Common myeloid progenitor, CD34-positive (primary cell): ENCODE measurements at regions not wholly inside any gene's neighbourhood (a gene's known extent, or its start where the extent isn't known, plus 50 kb on each side); places are given as distances from the start of the nearest gene placed in this dataset.
"Not testable (repeated sequence)": the region's sequence is repeated elsewhere in the genome, so short reads cannot be mapped to it uniquely, and the experiment has no call there.

Experiments used
- CTCF ChIA-PET: fragments of 350-600 bp; sonication (Branson Sonifier 250); formaldehyde crosslinking; loops from one replicate; lab custom pipeline; 2021; ENCODE audit warnings: antibody characterized with exemption; lab: Charles Lee
- POLR2A ChIA-PET: fragments of 350-600 bp; sonication (Branson Sonifier 250); formaldehyde crosslinking; loops from one replicate; lab custom pipeline; 2021; ENCODE audit warnings: antibody characterized with exemption; lab: Charles Lee
- DNase-seq, 3 donors: peaks; one replicate each; pipeline versions ENCODE4 v3.0.0 to v3.0.0-alpha.2; 2013
- H3K27ac ChIP-seq, 2 experiments: 1 replicate in 1 of 2; 2 replicates in 1 of 2; pipeline ENCODE4 v1.7.0; 2013; ENCODE audit warnings: inconsistent platforms in 2 of 2, low read length in 2 of 2, mild to moderate bottlenecking in 2 of 2, low read depth in 1 of 2, moderate library complexity in 1 of 2; ENCODE audit not compliant: severe bottlenecking in 2 of 2, insufficient read depth in 1 of 2, poor library complexity in 1 of 2
- H3K27me3 ChIP-seq, 5 experiments: replicated peaks in 2 of 5; 1 replicate in 3 of 5; 2 replicates in 2 of 5; pipeline versions ENCODE4 v1.6.1 to v1.7.0; 2013; ENCODE audit warnings: low read length in 4 of 5, mild to moderate bottlenecking in 2 of 5, moderate library complexity in 2 of 5, inconsistent platforms in 1 of 5; ENCODE audit not compliant: insufficient read depth in 5 of 5, control insufficient read depth in 4 of 5
- H3K36me3 ChIP-seq, 4 experiments: 1 replicate in 2 of 4; 2 replicates in 2 of 4; pipeline versions ENCODE4 v1.6.1 to v1.7.0; 2013; ENCODE audit warnings: low read length in 3 of 4, control low read depth in 1 of 4, mild to moderate bottlenecking in 1 of 4; ENCODE audit not compliant: control insufficient read depth in 4 of 4, insufficient read depth in 4 of 4
- H3K4me1 ChIP-seq, 4 experiments: 1 replicate in 3 of 4; 2 replicates in 1 of 4; pipeline versions ENCODE4 v1.6.1 to v1.7.1; 2013; ENCODE audit warnings: low read length in 3 of 4, mild to moderate bottlenecking in 3 of 4, control low read depth in 1 of 4, inconsistent platforms in 1 of 4, moderate library complexity in 1 of 4; ENCODE audit not compliant: control insufficient read depth in 4 of 4, insufficient read depth in 4 of 4; ENCODE audit errors: control extremely low read depth in 1 of 4
- H3K4me3 ChIP-seq, 7 experiments: 1 replicate in 4 of 7; 2 replicates in 3 of 7; pipeline versions ENCODE4 v1.5.1 to v1.7.0; 2013; ENCODE audit warnings: mild to moderate bottlenecking in 7 of 7, low read length in 6 of 7, moderate library complexity in 6 of 7, inconsistent platforms in 2 of 7, low read depth in 2 of 7, control low read depth in 1 of 7; ENCODE audit not compliant: insufficient read depth in 4 of 7, control insufficient read depth in 1 of 7; ENCODE audit errors: extremely low read depth in 1 of 7
- H3K9me3 ChIP-seq, 5 experiments: 1 replicate in 4 of 5; 2 replicates in 1 of 5; pipeline versions ENCODE4 v1.6.1 to v1.7.1; 2013; ENCODE audit warnings: low read length in 4 of 5, mild to moderate bottlenecking in 2 of 5, inconsistent platforms in 1 of 5, low read depth in 1 of 5, moderate library complexity in 1 of 5; ENCODE audit not compliant: control insufficient read depth in 4 of 5, insufficient read depth in 2 of 5; ENCODE audit errors: control extremely low read depth in 1 of 5
- WGBS: methylation state at CpG from one replicate; pipeline ENCODE4 v1.1.5; 2013; ENCODE audit not compliant: insufficient coverage; 5-methylcytosine and 5-hydroxymethylcytosine counted together

DNA sequence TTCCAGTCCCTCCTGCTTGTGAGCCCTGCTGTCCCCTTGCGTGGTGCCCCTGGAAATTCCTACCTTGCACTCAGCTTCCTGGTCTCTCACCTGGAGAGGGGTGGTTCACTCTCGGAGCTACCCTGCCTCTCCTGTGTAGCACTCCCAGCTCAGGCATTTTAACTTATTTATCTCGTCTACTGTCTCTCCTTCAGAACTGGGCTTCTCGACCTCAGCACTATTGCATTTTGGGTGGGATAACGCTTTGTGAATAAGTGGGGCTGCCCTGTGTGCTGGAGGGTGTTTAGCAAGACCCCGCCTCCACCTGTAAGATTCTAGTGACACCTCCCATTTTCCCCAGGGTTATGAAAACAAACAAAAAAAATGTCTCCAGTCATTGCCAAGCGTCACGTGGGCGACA lies 56.0 kb upstream of the SORCS2 start:
- peaks cover 0 to 4% (median 0%) of the 10 kb centered on the region in 5 experiments for H3K9me3 ChIP-seq
- no peak for DNase-seq
- 79% methylated on average over 7 of the region's 9 CpGs for WGBS
- no peak overlapping the region for H3K27ac ChIP-seq
- no peaks in the 10 kb centered on the region for H3K36me3 ChIP-seq
- CTCF ChIA-PET = no interaction called here
- H3K4me3 ChIP-seq = no peak overlapping the region
- peaks cover 0 to 2% (median 0%) of the 10 kb centered on the region in 4 experiments for H3K4me1 ChIP-seq
- H3K27me3 ChIP-seq = peaks cover 0 to 42% (median 5%) of the 10 kb centered on the region in 5 experiments
- POLR2A ChIA-PET = no interaction called here

DNA sequence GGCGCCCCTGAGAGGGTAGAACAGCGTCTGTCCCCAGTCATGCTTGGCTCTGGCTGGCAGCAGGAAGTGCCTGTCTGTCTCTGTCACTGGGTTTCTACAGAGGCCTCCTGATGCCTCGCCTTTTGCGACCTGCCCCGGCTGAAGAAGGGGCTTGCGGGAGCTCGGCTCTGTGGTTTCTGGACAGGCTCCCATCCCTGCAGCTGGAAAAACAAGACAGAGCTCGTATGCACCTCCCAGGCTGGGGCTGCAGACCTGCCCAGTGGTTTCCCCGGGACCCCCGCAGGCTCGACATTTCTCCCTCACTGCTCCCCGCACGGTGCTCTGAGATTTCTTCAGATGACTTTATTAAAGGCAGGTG lies 57.0 kb upstream of the SORCS2 start:
- 48% methylated on average over 13 of the region's 13 CpGs for WGBS

DNA sequence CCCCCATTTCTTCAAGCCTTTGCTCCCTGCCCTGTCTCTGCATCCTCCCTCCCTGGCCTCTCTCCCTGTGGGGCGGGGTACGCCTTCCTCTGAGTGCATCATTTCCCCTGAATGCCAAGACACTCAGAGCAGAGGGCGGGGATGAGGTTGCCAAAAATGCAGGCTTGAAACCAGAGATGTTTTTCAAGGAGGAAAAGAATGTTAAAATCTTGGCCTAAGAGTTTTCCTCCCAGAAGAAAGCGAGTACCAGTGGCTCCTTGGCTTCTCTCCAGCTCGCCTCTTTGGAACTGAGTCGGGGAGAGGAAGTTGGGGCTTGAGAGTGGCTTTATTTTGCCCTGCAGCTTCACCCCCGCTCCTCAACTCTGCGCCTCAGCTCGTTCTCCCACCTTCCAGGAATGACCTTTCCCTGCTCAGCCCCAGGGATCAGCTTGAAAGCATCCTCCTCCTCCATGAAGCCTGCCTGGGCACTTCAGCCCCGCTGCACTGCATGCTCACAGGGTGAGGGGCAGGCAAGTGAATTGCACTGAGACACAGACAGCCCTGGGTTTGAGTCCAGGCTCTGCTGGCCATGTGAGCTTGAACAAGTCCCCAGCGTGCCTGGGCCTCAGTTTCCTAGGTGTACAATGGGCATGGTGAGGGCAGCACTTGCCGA lies 57.5 kb upstream of the SORCS2 start:
- DNase-seq = peak; percentile 10 to 34 (median 20)
- no peak overlapping the region for H3K4me3 ChIP-seq
- H3K27me3 ChIP-seq = peaks cover 0 to 33% (median 5%) of the 10 kb centered on the region in 5 experiments
- 22% methylated on average over 7 of the region's 12 CpGs for WGBS
- H3K9me3 ChIP-seq = peaks cover 0 to 4% (median 0%) of the 10 kb centered on the region in 5 experiments
- peaks cover 0 to 2% (median 0%) of the 10 kb centered on the region in 4 experiments for H3K4me1 ChIP-seq
- ChIA-PET POLR2A (no interaction called here), CTCF (no interaction called here)
- no peaks in the 10 kb centered on the region for H3K36me3 ChIP-seq
- no peak overlapping the region for H3K27ac ChIP-seq

More for the DNA sequence above, 57.0 kb upstream of the SORCS2 start:
- H3K27me3 ChIP-seq = peaks cover 0 to 33% (median 5%) of the 10 kb centered on the region in 5 experiments
- DNase-seq = no peak
- no peak overlapping the region for H3K4me3 ChIP-seq
- H3K27ac ChIP-seq = no peak overlapping the region
- CTCF ChIA-PET = no interaction called here
- H3K9me3 ChIP-seq = peaks cover 0 to 4% (median 0%) of the 10 kb centered on the region in 5 experiments
- POLR2A ChIA-PET = no interaction called here
- no peaks in the 10 kb centered on the region for H3K36me3 ChIP-seq
- H3K4me1 ChIP-seq = peaks cover 0 to 2% (median 0%) of the 10 kb centered on the region in 4 experiments

DNA sequence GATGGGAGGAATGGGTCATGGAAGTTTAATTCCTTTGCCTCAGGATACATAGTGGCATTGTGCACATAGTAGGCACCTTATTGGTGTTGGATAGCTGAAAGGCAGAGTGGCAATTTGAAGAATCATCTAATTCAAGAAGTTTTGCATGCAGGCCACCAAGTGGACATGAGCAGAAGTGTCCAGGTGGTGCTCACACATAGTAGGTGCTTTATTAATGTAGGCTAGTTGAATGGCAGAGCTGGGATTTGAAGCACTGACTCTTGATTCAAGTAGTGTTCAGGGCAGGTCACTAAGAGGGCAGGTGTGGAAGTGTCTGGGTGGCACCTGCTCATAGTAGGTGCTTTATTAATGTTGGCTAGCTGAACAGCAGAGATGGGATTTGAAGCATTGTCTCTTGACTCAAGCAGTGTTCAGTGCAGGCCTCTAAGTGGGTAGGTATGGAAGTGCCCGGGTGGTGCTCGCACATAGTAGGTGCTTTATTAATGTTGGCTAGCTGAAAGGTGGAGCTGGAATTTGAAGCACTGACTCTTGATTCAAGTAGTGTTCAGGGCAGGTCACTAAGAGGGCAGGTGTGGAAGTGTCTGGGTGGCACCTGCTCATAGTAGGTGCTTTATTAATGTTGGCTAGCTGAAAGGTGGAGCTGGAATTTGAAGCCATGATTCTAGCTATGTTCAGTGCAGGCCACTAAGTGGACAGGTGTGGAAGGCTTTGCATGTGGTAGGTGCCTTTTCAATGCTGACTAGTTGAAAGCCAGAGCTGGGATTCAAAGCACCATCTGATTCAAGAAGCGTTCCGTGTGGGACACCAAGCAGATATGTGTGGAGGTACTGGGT lies 58.3 kb upstream of the SORCS2 start:
- CTCF ChIA-PET = interaction anchor here (0.7 to 0.9 kb wide), 2 partner anchors 14 to 40 kb away, joined by 3 read pairs; no protein-coding TSS in a partner anchor
- H3K4me3 ChIP-seq, H3K27ac ChIP-seq, H3K36me3 ChIP-seq, DNase-seq, H3K4me1 ChIP-seq, H3K9me3 ChIP-seq, POLR2A ChIA-PET: not testable (repeated sequence)
- H3K27me3 ChIP-seq = peaks cover 0 to 32% (median 5%) of the 10 kb centered on the region in 5 experiments
- 96% methylated on average over 3 of the region's 4 CpGs for WGBS

DNA sequence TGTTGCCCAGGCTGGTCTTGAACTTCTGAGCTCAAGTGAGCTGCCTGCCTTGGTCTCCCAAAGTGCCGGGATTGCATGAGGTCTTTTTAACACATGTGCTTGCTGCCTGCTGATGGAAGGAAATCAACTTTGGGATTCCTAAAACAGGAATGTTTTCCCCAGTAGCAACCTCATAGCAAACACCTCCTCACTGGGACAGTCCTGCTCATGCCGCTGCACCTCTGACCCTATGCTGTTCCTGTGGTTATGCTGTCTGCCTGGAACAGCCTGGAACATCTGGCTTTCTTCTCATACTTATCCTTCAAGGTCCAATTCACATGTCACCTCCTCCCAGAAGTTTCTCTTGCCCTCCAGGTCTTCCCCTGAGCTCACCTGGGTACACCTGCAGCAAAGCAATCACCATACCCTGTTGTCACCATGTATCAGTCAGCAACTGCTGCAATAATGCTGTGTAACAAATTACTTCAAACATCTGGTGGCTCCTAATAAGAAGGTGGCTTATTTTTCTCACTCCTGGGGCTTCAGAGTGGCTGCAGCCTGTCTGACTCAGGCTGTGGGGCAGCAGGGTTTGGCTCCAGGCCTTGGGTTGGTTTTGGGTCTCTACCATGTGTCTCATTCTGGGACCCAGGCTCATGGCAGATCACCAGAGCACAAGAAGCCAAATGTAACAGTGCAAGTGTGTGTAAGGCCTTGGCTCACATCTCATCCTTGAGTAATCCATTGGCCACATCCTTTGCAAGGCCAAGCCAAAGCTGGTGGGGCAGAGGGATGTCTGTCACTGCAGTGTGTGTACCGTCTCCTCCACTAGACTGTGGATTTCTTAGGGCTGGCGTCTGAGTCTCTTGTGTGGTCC lies 59.4 kb upstream of the SORCS2 start:
- no peak for DNase-seq

DNA sequence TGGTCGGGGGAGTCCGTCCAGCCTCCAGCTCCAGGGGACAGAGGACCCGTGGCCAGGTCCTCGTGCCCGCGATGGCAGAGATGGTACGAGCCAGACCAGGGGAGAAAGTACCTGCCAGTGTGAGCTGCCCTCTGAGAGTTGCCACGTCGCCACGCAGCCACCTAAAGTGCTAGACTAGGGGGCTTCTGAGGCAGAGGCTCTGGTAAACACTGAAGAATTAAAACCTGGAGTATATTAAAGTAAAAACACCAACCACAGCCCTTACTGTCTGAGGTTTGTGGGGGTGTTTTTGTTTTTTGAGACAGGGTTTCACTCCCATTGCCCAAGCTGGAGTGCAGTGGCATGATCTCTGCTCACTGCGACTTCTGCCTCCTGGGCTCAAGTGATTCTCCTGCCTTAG lies 60.1 kb upstream of the SORCS2 start:
- 81% methylated on average over 9 of the region's 11 CpGs for WGBS
- Histone ChIP-seq H3K9me3 (peaks cover 0 to 4% (median 0%) of the 10 kb centered on the region in 5 experiments), H3K36me3 (no peaks in the 10 kb centered on the region), H3K4me1 (peaks cover 0 to 2% (median 0%) of the 10 kb centered on the region in 4 experiments), H3K4me3 (no peak overlapping the region), H3K27me3 (peaks cover 0 to 18% (median 3%) of the 10 kb centered on the region in 5 experiments), H3K27ac (no peak overlapping the region)
- CTCF ChIA-PET = no interaction called here
- DNase-seq = peak; percentile 9 to 34 (median 14)
- POLR2A ChIA-PET = no interaction called here

More for the DNA sequence above, 59.4 kb upstream of the SORCS2 start:
- 97% methylated on average over 4 of the region's 4 CpGs for WGBS
- H3K4me3 ChIP-seq = no peak overlapping the region
- peaks cover 0 to 4% (median 0%) of the 10 kb centered on the region in 5 experiments for H3K9me3 ChIP-seq
- no peaks in the 10 kb centered on the region for H3K36me3 ChIP-seq
- CTCF ChIA-PET = interaction anchor here (0.7 kb wide), 1 partner anchor 13 kb away, joined by 3 read pairs; no protein-coding TSS in a partner anchor
- POLR2A ChIA-PET = no interaction called here
- H3K27me3 ChIP-seq = peaks cover 0 to 21% (median 3%) of the 10 kb centered on the region in 5 experiments
- no peak overlapping the region for H3K27ac ChIP-seq
- H3K4me1 ChIP-seq = peaks cover 0 to 2% (median 0%) of the 10 kb centered on the region in 4 experiments
